DOHH2 (cell line): ENCODE measurements at regions not wholly inside any gene's neighbourhood (a gene's known extent, or its start where the extent isn't known, plus 50 kb on each side); places are given as distances from the start of the nearest gene placed in this dataset.

Experiments used
- H3F3A ChIP-seq: fragments of 200-600 bp; sonication (generic), shearing (Covaris generic); 2 replicates; pipeline ENCODE4 v1.6.0; 2016; ENCODE audit warnings: antibody characterized with exemption, mild to moderate bottlenecking; ENCODE audit not compliant: control insufficient read depth, insufficient read depth
- H3K27ac ChIP-seq: fragments of 200-600 bp; sonication (generic); 2 replicates; pipeline ENCODE4 v1.5.1; 2014; ENCODE audit warnings: low read depth, mild to moderate bottlenecking, low read length, moderate library complexity
- H3K27me3 ChIP-seq: fragments of 200-600 bp; sonication (generic); 2 replicates; pipeline ENCODE4 v1.6.1; 2014; ENCODE audit warnings: mild to moderate bottlenecking, low read length, mixed read lengths; ENCODE audit not compliant: control insufficient read depth
- H3K36me3 ChIP-seq: fragments of 200-600 bp; sonication (generic); 2 replicates; pipeline ENCODE4 v1.6.1; 2014; ENCODE audit warnings: mild to moderate bottlenecking, low read length, moderate library complexity, mixed read lengths; ENCODE audit not compliant: control insufficient read depth
- H3K4me1 ChIP-seq: fragments of 200-600 bp; sonication (generic); 2 replicates; pipeline ENCODE4 v1.6.1; 2014; ENCODE audit warnings: mild to moderate bottlenecking, low read length, mixed read lengths; ENCODE audit not compliant: control insufficient read depth
- H3K4me2 ChIP-seq: fragments of 200-600 bp; sonication (generic); 2 replicates; pipeline ENCODE4 v1.6.0; 2014; ENCODE audit warnings: mild to moderate bottlenecking, low read length, moderate library complexity
- H3K4me3 ChIP-seq: fragments of 200-600 bp; sonication (generic); 2 replicates; pipeline ENCODE4 v1.5.1; 2014; ENCODE audit warnings: mild to moderate bottlenecking, low read length, mixed read lengths
- H3K79me2 ChIP-seq: fragments of 200-600 bp; sonication (generic); 2 replicates; pipeline ENCODE4 v1.6.1; 2014; ENCODE audit warnings: mild to moderate bottlenecking, low read length, mixed read lengths; ENCODE audit not compliant: control insufficient read depth
- H3K9me2 ChIP-seq: fragments of 200-600 bp; sonication (generic); replicated peaks from 2 replicates; pipeline ENCODE4 v1.6.1; 2014; ENCODE audit warnings: mild to moderate bottlenecking, low read length, mixed read lengths; ENCODE audit not compliant: control insufficient read depth
- H3K9me3 ChIP-seq: fragments of 200-600 bp; sonication (generic); 2 replicates; pipeline ENCODE4 v1.6.1; 2014; ENCODE audit warnings: antibody characterized with exemption, low read length, mixed read lengths; ENCODE audit not compliant: control insufficient read depth, insufficient read depth
- H4K20me1 ChIP-seq: fragments of 200-600 bp; sonication (generic); 2 replicates; pipeline ENCODE4 v1.6.0; 2014; ENCODE audit warnings: low read depth, mild to moderate bottlenecking, antibody characterized with exemption, low read length, moderate library complexity; ENCODE audit not compliant: control insufficient read depth, insufficient read depth
- CTCF ChIP-seq: fragments of 200-600 bp; sonication (generic); IDR thresholded peaks from one replicate; pipeline ENCODE4 v1.5.1; 2014; ENCODE audit warnings: antibody characterized with exemption, mild to moderate bottlenecking, low read depth, low read length; ENCODE audit not compliant: poor library complexity, severe bottlenecking
- EZH2phosphoT487 ChIP-seq: fragments of 200-600 bp; sonication (generic); IDR thresholded peaks from 2 replicates; pipeline ENCODE4 v1.6.1; 2017; ENCODE audit warnings: borderline replicate concordance, mild to moderate bottlenecking, antibody characterized with exemption, low read length, moderate library complexity, mixed read lengths

GRCh38 chr12:43169115-43169681 is 382.8 kb downstream of the ADAMTS20 start:
- H3K27ac ChIP-seq = no peak overlapping the region
- no peaks in the 10 kb centered on the region for H4K20me1 ChIP-seq
- no peaks in the 10 kb centered on the region for H3K9me3 ChIP-seq
- no peaks in the 10 kb centered on the region for H3K36me3 ChIP-seq
- no peaks in the 10 kb centered on the region for H3K9me2 ChIP-seq
- H3K27me3 ChIP-seq = no peaks in the 10 kb centered on the region
- H3F3A ChIP-seq = no peaks in the 10 kb centered on the region
- no peak overlapping the region for H3K4me2 ChIP-seq
- H3K4me1 ChIP-seq = no peaks in the 10 kb centered on the region
- H3K4me3 ChIP-seq = no peak overlapping the region
- TF ChIP-seq EZH2phosphoT487 = no peak
- H3K79me2 ChIP-seq = no peaks in the 10 kb centered on the region

- no peaks in the 10 kb centered on the region for H4K20me1 ChIP-seq
Observed at GRCh38 chr12:43167691-43168090, 384.3 kb downstream of the ADAMTS20 start.

GRCh38 chr12:43165351-43165750 is 386.7 kb downstream of the ADAMTS20 start:
- no peaks in the 10 kb centered on the region for H3K36me3 ChIP-seq
- no peaks in the 10 kb centered on the region for H3K9me3 ChIP-seq
- no peaks in the 10 kb centered on the region for H3K27me3 ChIP-seq
- no peaks in the 10 kb centered on the region for H3K9me2 ChIP-seq
- TF ChIP-seq CTCF (no peak), EZH2phosphoT487 (no peak)
- H3K4me3 ChIP-seq = no peak overlapping the region
- H3K4me2 ChIP-seq = no peak overlapping the region
- no peaks in the 10 kb centered on the region for H3K4me1 ChIP-seq
- no peaks in the 10 kb centered on the region for H3K79me2 ChIP-seq
- no peak overlapping the region for H3K27ac ChIP-seq
- no peaks in the 10 kb centered on the region for H4K20me1 ChIP-seq
- H3F3A ChIP-seq = no peaks in the 10 kb centered on the region

More at GRCh38 chr12:43167691-43168090, 384.3 kb downstream of the ADAMTS20 start:
- Histone ChIP-seq H3K79me2 (no peaks in the 10 kb centered on the region), H3K4me2 (no peak overlapping the region), H3K9me3 (no peaks in the 10 kb centered on the region), H3K27me3 (no peaks in the 10 kb centered on the region), H3K9me2 (no peaks in the 10 kb centered on the region), H3K4me3 (no peak overlapping the region), H3K4me1 (no peaks in the 10 kb centered on the region), H3F3A (no peaks in the 10 kb centered on the region), H3K36me3 (no peaks in the 10 kb centered on the region), H3K27ac (no peak overlapping the region)
- TF ChIP-seq EZH2phosphoT487 (no peak), CTCF (no peak)

- H3K36me3 ChIP-seq = no peaks in the 10 kb centered on the region
- H3K4me1 ChIP-seq = no peaks in the 10 kb centered on the region
- no peaks in the 10 kb centered on the region for H3K9me3 ChIP-seq
- H3F3A ChIP-seq = no peaks in the 10 kb centered on the region
- no peak overlapping the region for H3K4me3 ChIP-seq
- no peak overlapping the region for H3K27ac ChIP-seq
- no peaks in the 10 kb centered on the region for H4K20me1 ChIP-seq
- no peak for TF ChIP-seq EZH2phosphoT487
- H3K9me2 ChIP-seq = no peaks in the 10 kb centered on the region
- H3K79me2 ChIP-seq = no peaks in the 10 kb centered on the region
- no peak overlapping the region for H3K4me2 ChIP-seq
- no peaks in the 10 kb centered on the region for H3K27me3 ChIP-seq
Observed at GRCh38 chr12:43162138-43162537, 389.9 kb downstream of the ADAMTS20 start.
